Panc1 (cell line): ENCODE measurements at regions not wholly inside any gene's neighbourhood (a gene's known extent, or its start where the extent isn't known, plus 50 kb on each side); places are given as distances from the start of the nearest gene placed in this dataset.

Experiments used
- ATAC-seq: fragments of 200-7000 bp; cut with Tn5 transposase; 2 replicates; pipeline ENCODE4 v1.9.1; 2020; ENCODE audit warnings: mild to moderate bottlenecking, moderate library complexity
- BruUV-seq: library from RNA; stranded (reverse); fragments of 400-500 nt; replicated peaks from 2 replicates; lab custom pipeline; 2021; lab: Mats Ljungman, UMichigan
- CTCF ChIA-PET: fragments of 300-600 bp; sonication (Branson Sonifier 250); formaldehyde crosslinking; loops from one replicate; lab custom pipeline; 2022; ENCODE audit warnings: antibody characterized with exemption; lab: Charles Lee
- POLR2A ChIA-PET: fragments of 300-600 bp; sonication (Branson Sonifier 250); formaldehyde crosslinking; loops from one replicate; lab custom pipeline; 2022; ENCODE audit warnings: antibody characterized with exemption; lab: Charles Lee
- DNase-seq: peaks from one replicate; pipeline ENCODE4 v3.0.0-alpha.2; 2010; ENCODE audit warnings: low read depth, low spot score
- H3K27ac ChIP-seq: 2 replicates; pipeline ENCODE4 v1.5.1; 2011; ENCODE audit warnings: mild to moderate bottlenecking, low read length, inconsistent platforms
- H3K27me3 ChIP-seq: fragments of 200-500 bp; sonication (Bioruptor generic); 2 replicates; pipeline ENCODE4 v1.6.0; 2014; ENCODE audit warnings: low read length, inconsistent platforms; ENCODE audit not compliant: control insufficient read depth, insufficient read depth
- H3K36me3 ChIP-seq: fragments of 200-500 bp; sonication (Bioruptor generic); 2 replicates; pipeline ENCODE4 v1.5.1; 2014; ENCODE audit warnings: inconsistent platforms, mild to moderate bottlenecking, low read length, moderate library complexity; ENCODE audit not compliant: control insufficient read depth, insufficient read depth
- H3K4me1 ChIP-seq: 2 replicates; pipeline ENCODE4 v1.5.1; 2011; ENCODE audit warnings: inconsistent platforms, mild to moderate bottlenecking, low read length, moderate library complexity; ENCODE audit not compliant: control insufficient read depth, insufficient read depth
- H3K4me3 ChIP-seq, 2 experiments: 2 replicates each; pipeline ENCODE4 v1.5.1; 2011 to 2012; ENCODE audit warnings: low read depth in 2 of 2, low read length in 2 of 2, mild to moderate bottlenecking in 2 of 2, inconsistent platforms in 1 of 2, moderate library complexity in 1 of 2
- H3K9me3 ChIP-seq: fragments of 200-500 bp; sonication (Bioruptor generic); 2 replicates; pipeline ENCODE4 v1.5.1; 2014; ENCODE audit warnings: low read depth, mild to moderate bottlenecking, inconsistent platforms, low read length, moderate library complexity; ENCODE audit not compliant: control insufficient read depth, insufficient read depth
- CTCF ChIP-seq: fragments of 450-650 bp; IDR thresholded peaks from 2 replicates; pipeline ENCODE4 v1.5.1; 2017; ENCODE audit warnings: mild to moderate bottlenecking
- POLR2AphosphoS5 ChIP-seq: IDR thresholded peaks from 2 replicates; pipeline ENCODE4 v1.6.1; 2012; ENCODE audit warnings: mild to moderate bottlenecking, low read depth, low read length, moderate library complexity
- REST ChIP-seq, 2 experiments: IDR thresholded peaks; 2 replicates each; pipeline ENCODE4 v1.6.1; 2011 to 2012; ENCODE audit warnings: low read depth in 2 of 2, control low read depth in 1 of 2, low read length in 1 of 2, mild to moderate bottlenecking in 1 of 2, moderate library complexity in 1 of 2; ENCODE audit not compliant: insufficient read depth in 1 of 2
- SIN3A ChIP-seq: IDR thresholded peaks from 2 replicates; pipeline ENCODE4 v1.6.1; 2012; ENCODE audit warnings: low read depth, mild to moderate bottlenecking, low read length, moderate library complexity, borderline replicate concordance; ENCODE audit not compliant: insufficient read depth
- TCF7L2 ChIP-seq: IDR thresholded peaks from 2 replicates; pipeline ENCODE4 v1.6.1; 2011; ENCODE audit warnings: mild to moderate bottlenecking, low read depth, low read length, inconsistent platforms
- in situ Hi-C: cut with HindIII; loops from 2 replicates; pipeline ENCODE4 v1.10.0; 2016; ENCODE audit warnings: low sequenced_read_pairs, low pct_unique_long_range_greater_than_20kb
- intact Hi-C: fragments of 100-400 bp; cut with micrococcal nuclease; formaldehyde crosslinking; loops from one replicate; pipeline ENCODE4 v1.10.0; 2022; ENCODE audit not compliant: unreplicated experiment

GRCh38 chr13:100880166-100880565 lies 205.6 kb upstream of the TMTC4 start:
- CTCF ChIA-PET: no interaction called here
- no peak for TF ChIP-seq TCF7L2
- no peak for TF ChIP-seq POLR2AphosphoS5
- TF ChIP-seq SIN3A: no peak
- no peak for TF ChIP-seq CTCF
- no peak for TF ChIP-seq REST (IDR thresholded peaks at IDR 0.05; ENCODE audit: insufficient read depth in 1 of 2, low read depth in 2 of 2, low read length in 1 of 2)
- POLR2A ChIA-PET: no interaction called here
- H3K4me1 ChIP-seq: no peaks in the 10 kb centered on the region
- no peaks in the 10 kb centered on the region for H3K9me3 ChIP-seq
- BruUV-seq: no TSS peak
- H3K36me3 ChIP-seq: no peaks in the 10 kb centered on the region
- ATAC-seq (no peak), DNase-seq (no peak)
- in situ Hi-C loops (no loop called here), intact Hi-C loops (loop anchor here (10.0 kb wide), 1 partner anchor 495 kb away; no protein-coding TSS in a partner anchor)
- H3K27me3 ChIP-seq: no peaks in the 10 kb centered on the region
- no peak overlapping the region for H3K4me3 ChIP-seq
- no peak overlapping the region for H3K27ac ChIP-seq

- no peak for ATAC-seq
- TF ChIP-seq POLR2AphosphoS5 (no peak), CTCF (no peak), TCF7L2 (no peak), REST (IDR thresholded peaks at IDR 0.05; ENCODE audit: insufficient read depth in 1 of 2, low read depth in 2 of 2, low read length in 1 of 2) (no peak)
- H3K36me3 ChIP-seq: no peaks in the 10 kb centered on the region
- H3K9me3 ChIP-seq: no peaks in the 10 kb centered on the region
- H3K4me3 ChIP-seq: no peak overlapping the region
- no peak for DNase-seq
- in situ Hi-C loops: no loop called here
- intact Hi-C loops: no loop called here
- H3K27ac ChIP-seq: no peak overlapping the region
- BruUV-seq: no TSS peak
- CTCF ChIA-PET: no interaction called here
- POLR2A ChIA-PET: no interaction called here
- no peaks in the 10 kb centered on the region for H3K27me3 ChIP-seq
- H3K4me1 ChIP-seq: no peaks in the 10 kb centered on the region
Observed at GRCh38 chr13:100879255-100879654, 204.7 kb upstream of the TMTC4 start.
